Breast epithelium (tissue), 3 donors: ENCODE measurements at regions not wholly inside any gene's neighbourhood (a gene's known extent, or its start where the extent isn't known, plus 50 kb on each side); places are given as distances from the start of the nearest gene placed in this dataset.

Source experiments
- POLR2A ChIP-seq: fragments of 450-650 bp; IDR thresholded peaks from one replicate; pipeline ENCODE4 v1.6.1; 2016; ENCODE audit warnings: antibody characterized with exemption, mild to moderate bottlenecking, moderate library complexity
- TF ChIP-seq, protein P1 (sequence below), 3 donors: fragments of 450-650 bp; IDR thresholded peaks; one replicate each; pipeline ENCODE4 v1.5.1; 2016 to 2017; ENCODE audit warnings: antibody characterized with exemption in 3 of 3, mild to moderate bottlenecking in 3 of 3, moderate library complexity in 3 of 3

DNA sequence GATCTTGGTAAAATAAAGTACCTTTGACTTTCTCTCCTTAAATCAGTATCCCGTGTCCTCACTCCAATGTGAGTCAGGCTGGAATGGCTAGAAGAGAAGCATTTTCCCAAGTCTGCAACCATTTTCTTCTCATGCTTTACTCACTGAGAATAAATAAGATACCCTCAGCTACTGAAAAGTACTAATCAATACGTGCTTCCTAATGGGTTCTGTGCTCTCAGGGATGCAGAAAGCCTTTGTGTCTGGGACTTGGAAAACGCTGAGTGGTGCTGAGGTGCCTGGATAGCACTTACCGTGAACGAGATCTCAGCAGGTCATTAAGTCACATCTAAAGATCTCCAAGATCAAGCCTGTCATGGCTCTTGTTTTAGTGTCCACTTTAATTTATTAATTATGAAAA lies 672.3 kb upstream of the C16orf82 start:
- TF ChIP-seq, protein P1, sequence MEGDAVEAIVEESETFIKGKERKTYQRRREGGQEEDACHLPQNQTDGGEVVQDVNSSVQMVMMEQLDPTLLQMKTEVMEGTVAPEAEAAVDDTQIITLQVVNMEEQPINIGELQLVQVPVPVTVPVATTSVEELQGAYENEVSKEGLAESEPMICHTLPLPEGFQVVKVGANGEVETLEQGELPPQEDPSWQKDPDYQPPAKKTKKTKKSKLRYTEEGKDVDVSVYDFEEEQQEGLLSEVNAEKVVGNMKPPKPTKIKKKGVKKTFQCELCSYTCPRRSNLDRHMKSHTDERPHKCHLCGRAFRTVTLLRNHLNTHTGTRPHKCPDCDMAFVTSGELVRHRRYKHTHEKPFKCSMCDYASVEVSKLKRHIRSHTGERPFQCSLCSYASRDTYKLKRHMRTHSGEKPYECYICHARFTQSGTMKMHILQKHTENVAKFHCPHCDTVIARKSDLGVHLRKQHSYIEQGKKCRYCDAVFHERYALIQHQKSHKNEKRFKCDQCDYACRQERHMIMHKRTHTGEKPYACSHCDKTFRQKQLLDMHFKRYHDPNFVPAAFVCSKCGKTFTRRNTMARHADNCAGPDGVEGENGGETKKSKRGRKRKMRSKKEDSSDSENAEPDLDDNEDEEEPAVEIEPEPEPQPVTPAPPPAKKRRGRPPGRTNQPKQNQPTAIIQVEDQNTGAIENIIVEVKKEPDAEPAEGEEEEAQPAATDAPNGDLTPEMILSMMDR (IDR thresholded peaks at IDR 0.05), result no peak
- no peak for TF ChIP-seq POLR2A
